Suprapubic skin (tissue), 3 donors: ENCODE measurements at regions not wholly inside any gene's neighbourhood (a gene's known extent, or its start where the extent isn't known, plus 50 kb on each side); places are given as distances from the start of the nearest gene placed in this dataset.

ENCODE experiments used
- CTCF ChIP-seq, 2 donors: fragments of 200-600 bp in 1 of 2; fragments of 450-650 bp in 1 of 2; sonication (generic) in 1 of 2; IDR thresholded peaks; one replicate each; pipeline ENCODE4 v1.5.1; 2016 to 2019; ENCODE audit warnings: antibody characterized with exemption in 2 of 2, mild to moderate bottlenecking in 1 of 2, moderate library complexity in 1 of 2
- EP300 ChIP-seq: sonication (generic); formaldehyde crosslinking; IDR thresholded peaks from one replicate; pipeline ENCODE4 v1.6.1; 2017; ENCODE audit warnings: antibody characterized with exemption

DNA sequence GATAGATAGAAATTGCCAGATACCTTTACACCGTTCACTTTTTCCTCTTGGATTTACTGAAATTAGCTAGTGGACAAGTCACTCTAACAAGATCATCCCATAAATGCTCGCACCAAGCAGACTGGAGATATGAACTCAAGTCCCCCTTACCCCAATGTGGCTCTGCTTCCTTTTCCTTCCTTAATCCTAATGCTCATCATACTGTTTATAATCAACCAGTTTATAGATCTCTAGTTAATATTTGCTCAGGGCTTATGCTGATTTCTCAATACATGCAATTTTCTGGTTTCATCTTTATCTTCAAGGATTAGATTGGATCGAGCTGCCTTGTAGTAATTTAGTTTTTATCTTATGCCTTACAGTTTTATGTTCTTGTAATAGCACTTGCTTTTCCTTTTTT is 318.3 kb upstream of the KLHL29 start:
- TF ChIP-seq CTCF (IDR thresholded peaks at IDR 0.05), result no peak
- no peak for TF ChIP-seq EP300
